NCI-H1694 (cell line): ENCODE measurements at regions not wholly inside any gene's neighbourhood (a gene's known extent, or its start where the extent isn't known, plus 50 kb on each side); places are given as distances from the start of the nearest gene placed in this dataset.

Experiments
- DNase-seq: peaks from one replicate; lab custom pipeline; 2025; lab: John Stamatoyannopoulos, UW

DNA sequence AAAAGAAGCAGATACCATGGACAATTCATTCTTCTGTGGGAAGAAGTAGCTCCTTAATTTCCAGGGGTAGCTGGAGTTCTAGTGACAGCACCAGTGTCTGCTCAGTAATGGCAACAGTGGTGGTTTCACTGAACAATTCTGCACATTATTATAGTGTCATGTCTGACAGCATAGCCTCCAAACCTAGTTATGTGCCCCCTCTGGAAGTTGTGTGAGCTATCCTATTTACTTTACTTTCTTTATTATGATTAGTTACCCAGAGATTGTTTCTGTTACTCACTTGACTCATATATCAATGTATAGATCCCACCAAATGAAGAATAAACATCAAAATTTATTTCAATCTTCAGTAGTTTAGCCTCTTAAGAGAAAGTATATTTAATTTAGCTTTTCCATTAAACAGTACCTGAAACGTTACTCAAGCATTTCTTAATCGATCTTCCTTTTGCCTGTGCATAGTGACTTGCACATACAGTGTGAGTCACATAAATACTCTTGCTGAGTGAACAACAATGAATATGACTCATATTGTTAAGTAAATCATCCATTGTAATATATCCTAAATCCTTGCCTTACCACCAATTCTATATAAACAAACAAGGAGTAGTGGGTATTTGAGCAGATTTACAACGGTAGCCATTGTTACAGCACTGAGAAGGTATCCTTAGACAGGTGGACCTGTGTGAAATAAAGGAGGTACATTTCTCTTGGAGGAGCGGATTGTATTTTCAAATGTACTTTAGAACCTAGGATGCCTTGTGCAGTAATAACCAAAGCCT, 534.7 kb downstream of the ANKRD50 start:
- no peak for DNase-seq

DNA sequence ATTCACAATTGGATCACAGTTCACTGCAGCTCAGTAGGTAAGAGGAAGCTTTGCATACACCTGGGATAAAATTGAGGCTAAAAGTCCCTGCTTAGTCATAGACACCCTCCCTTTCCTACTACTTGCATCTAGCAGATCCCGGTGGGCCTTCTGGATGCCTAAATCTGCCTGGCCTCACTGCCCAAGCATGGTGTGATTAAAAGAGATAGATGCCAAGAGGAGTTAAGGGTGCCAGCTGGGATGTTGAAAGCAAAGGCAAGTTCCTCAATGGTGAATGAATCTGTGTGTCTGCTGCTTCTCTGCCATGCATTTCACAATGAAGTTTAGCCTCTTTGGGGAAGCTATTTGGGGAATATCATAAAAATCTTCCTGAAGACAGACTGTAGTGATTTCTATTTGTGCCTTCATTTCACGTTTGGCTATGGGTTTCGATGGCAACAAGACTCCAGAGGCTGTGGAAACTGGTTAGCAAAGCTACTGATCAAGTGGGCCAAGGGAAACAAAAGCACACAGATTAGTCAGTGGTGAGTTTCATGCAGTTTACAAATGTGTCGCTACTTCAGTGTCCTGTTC, 534.0 kb downstream of the ANKRD50 start:
- DNase-seq = no peak

DNA sequence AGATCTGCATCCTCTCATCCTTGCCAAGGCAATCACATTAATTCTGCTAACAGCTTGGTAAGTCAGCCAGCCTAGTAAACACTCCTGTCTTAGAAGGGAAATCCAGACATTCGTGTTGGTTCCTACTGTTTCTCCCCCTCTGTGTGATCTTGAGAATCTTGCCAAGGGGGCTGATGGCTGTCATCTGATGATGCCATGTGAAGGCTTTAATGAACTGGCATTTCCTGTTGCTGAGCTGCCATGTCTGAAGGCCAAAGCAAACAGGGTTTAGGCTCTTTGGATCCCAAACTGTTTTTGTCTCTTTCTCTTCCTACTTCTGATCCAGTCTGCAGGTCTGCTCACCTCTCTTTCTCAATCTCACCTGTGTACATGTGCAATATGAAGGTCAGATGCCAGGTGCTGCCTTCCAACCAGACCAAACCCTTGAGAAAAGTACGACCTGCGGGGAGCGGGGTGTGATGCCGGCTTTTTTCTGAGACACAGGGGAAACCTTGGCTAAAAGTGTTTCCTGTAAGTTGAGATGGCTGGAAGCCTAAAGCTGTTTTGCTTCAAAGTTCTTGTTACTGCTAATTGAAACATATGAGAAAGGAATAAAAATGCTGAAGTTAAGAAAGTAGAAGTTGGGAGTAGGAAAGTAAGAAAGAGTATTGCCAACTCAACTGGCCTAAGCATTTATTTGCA, 532.9 kb downstream of the ANKRD50 start:
- DNase-seq = no peak

DNA sequence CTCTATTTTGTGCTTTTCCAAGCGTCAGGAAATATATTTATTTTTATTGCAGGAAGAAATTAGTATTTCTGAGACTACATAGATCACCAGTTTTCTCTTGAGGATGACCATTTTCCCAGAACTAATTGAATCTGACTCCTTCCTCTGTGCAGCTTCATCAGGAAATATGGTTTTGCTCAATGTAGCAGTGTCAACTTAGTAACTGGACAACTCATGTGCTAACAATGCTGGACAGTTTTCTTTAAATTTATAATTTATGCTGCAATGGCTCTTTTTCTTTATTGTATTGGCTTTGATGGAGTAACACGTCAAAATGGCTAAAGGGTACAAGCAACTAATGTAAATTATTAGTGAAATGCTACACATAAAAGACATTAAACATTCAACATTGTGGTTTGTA, 531.5 kb downstream of the ANKRD50 start:
- DNase-seq = no peak

DNA sequence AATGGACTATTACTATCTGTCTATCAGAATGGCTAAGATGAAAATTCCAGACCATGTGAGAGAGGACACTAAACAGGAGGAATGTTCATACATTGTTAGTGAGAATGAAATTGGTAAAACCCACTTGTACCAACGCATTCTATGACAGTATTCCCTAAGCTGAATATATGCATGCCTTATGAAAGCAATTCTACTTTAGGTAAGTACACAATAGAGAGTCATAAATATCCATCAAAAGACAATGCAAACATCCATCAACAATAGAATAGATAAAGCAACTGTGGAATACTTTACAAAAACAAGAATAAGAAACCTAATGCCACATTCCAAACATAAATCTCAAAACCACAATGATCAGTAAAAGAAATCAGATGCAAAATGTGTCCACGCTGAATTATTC, 529.3 kb downstream of the ANKRD50 start:
- DNase-seq = no peak

DNA sequence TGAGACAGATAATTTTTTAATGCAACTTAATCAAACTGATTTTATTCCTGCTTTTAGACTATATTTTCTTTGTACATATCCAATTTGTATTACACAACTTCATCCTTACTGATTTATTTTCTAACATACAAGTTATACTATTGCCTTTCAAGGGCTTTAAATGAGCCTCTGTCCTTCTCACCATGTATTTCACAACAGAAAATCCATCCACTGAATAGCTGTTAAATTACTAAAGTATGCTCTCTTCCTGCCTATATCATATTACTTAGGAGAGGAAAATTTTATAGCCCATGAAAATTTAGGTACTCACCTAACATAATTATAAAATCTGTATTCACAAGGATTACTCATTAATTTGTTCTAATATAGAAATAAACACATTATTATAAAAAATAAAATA, 528.6 kb downstream of the ANKRD50 start:
- no peak for DNase-seq

DNA sequence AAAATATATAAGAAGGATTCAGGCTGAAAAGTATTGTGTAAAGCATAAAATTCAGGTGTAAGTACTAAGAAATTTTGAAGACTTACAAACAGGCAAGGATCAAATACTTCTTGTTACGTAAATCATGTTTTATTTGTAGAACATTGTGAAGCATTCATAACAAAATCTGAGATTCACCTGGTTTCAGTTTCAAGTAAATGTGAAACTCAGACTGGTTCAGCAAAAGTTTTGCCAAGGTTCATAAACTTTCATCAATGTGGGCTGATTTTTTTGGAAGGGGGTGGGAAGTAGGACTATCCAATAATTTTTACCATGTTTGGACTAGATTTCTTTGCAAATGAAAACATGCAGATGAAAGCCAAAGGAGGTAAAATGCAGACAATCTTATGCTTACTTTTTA, 527.7 kb downstream of the ANKRD50 start:
- DNase-seq = no peak

DNA sequence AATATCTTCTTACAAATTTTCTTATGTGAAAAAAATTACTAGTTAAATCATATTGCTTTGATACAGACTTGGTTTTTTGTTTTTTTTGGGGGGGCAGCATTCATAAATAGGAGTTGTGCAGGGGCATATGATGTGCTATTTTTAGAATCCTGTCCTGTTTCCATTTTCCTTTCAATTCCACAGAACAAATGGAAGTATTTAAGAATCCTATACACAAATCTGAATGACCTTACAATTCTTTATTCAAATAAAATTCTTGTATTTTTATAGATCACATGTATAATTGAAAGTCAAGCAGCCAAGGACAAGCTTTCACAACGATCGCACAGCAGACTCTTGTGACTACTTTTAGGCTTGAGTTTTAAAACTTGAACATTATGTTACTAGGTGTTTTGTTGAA, 523.9 kb downstream of the ANKRD50 start:
- no peak for DNase-seq

DNA sequence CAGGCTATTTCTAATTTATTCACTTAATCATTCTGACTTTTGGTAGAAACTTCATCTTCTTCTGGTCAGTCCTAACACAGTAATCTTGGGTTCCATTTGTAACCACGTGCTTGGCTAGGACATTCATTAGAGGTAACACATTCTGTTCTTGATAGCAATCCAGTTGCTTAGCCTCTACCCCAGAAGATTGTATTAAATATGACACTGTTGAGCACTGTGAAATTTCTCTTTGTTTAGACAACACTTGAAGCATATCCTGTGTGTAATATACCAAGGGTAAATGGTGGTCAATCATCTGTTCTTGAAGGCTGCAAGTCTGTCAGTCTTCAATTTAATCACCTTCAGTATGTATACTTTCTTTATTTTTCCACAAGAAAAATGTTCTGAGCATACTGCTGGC, 523.0 kb downstream of the ANKRD50 start:
- no peak for DNase-seq

DNA sequence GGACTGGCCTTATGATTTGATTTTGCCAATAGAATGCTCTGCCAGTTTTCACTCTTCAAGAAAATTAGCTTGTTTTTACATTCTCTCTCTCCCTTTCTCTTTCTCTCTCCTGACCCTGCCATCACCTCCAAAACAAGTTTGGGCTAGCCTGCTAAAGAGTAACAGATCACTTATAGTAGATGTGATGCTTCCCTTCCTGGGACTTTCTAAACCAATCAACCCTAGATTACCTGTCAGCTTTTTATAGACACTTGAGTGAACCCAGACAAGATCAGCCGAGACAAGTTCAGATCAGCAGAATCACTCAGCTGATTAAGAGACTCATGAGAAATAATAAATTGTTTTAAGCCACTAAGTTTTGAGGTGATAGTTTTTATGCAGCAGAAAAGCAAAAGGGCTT, 521.2 kb downstream of the ANKRD50 start:
- DNase-seq = no peak

DNA sequence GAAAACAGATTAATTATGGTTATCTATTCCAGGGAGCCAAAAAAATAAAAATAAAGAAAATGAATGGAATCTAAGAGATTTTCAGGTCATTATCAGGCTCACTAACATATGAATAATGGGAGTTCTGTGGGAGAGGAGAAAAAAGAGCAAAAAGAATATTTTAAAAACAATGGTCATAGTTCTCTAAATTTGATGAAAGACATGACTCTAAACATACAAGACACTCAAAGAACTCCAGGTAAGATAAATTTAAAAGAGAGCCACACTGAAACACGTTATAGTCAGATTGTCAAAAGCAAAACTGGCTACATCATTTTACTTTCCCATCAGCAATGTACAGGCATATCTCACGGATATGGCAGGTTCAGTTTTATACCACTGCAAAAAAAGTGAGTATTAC, 520.0 kb downstream of the ANKRD50 start:
- no peak for DNase-seq

DNA sequence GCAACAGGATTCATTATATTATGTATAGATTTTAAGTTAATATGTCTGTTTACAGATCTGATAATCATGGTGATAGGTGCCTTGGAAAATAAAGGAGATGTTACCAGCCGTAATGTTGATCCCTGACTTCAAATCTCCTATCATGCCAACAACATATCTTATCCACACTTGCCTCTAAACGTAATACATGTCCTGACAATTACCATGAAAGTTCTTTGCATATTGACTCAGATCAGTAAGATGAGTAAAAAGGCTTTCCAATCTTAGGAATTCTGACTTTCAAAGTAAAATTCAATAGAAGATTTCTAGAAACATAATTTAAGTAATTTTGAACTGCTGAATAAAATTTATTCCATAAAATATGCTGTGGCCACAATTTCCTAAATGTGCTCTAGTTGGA, 513.3 kb downstream of the ANKRD50 start:
- DNase-seq = no peak

DNA sequence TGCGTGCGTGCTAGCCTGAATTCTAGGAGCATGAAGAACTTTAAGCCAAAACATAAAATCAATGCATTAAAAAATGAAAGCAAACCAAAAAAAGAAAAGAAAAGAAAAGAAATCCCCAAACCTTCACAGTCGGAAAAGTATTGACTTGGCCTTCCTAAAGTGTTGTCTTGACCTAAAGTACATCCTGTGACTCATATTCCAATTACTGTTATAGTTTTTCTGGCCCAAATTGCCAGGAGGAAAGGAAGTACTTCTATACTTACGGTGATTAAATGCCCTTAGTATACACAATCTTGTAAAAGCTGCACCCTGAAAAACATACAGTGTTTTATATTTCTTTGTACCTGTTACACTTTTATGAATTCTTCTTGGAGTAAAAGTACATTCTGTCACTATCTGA, 512.8 kb downstream of the ANKRD50 start:
- no peak for DNase-seq

DNA sequence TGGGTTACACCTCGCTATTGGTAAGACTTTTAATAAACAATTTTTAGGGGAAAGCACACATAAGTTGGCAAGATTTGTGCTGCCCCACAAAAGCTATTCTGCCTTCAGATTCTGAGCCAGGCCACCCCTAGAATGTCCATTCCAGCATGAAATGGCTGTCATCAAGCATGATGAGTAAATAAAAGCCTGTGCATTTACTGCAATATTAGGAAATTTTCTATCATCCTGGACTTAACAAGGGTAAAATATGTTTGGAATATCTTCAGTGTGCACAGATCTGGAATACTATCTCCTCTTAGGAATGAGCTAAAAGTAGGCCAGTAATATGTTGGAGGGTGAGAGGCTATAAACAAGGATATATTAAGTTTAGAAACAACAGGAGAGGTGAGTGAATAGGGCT, 510.9 kb downstream of the ANKRD50 start:
- DNase-seq = no peak

DNA sequence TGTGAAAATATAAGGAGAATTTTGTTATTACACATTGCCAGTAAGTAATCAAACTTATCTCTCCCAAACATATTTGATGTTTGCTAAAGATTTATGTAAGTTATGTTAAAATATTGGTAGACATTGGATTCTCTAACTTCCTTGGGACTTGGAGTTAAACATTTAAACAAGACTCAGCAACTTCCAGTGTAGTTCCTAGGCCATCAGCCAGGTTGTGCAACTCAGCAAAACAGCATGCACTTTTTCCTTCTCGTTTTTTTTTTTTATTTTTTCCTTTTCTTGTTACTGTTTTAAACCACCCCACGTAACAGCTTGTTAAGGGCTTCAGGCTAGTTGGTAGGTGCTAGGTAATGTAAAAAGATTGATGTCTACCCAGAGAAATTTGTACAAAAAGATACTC, 510.4 kb downstream of the ANKRD50 start:
- no peak for DNase-seq

DNA sequence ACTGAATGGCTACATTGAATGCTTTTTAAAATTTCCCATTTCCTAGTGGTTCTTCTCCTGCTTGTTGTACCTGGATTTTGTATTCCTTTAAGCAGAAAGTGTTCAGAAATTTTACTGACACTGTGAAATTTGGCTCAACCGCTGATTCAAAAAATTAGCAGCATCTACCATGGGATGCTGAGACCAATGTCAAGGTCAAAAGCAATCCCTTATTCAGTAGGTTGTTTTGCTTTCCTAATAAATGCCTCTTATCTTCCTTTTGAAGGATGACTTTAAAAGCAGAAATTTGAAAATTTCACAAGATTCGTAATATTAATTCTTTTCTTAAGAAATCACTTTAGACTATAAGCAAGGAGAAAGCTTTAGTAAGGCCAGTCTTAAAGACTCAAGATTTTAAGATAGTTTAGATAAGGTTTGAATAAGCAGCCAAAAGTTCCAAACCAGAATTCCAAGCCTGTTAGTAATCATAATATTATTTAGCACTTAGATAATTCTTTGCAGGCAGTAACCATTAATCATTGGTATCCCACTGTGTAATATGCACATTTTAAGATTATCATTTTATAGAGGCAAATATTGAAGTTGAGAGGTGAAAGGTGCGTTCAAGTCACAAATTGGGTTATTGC, 508.8 kb downstream of the ANKRD50 start:
- no peak for DNase-seq

DNA sequence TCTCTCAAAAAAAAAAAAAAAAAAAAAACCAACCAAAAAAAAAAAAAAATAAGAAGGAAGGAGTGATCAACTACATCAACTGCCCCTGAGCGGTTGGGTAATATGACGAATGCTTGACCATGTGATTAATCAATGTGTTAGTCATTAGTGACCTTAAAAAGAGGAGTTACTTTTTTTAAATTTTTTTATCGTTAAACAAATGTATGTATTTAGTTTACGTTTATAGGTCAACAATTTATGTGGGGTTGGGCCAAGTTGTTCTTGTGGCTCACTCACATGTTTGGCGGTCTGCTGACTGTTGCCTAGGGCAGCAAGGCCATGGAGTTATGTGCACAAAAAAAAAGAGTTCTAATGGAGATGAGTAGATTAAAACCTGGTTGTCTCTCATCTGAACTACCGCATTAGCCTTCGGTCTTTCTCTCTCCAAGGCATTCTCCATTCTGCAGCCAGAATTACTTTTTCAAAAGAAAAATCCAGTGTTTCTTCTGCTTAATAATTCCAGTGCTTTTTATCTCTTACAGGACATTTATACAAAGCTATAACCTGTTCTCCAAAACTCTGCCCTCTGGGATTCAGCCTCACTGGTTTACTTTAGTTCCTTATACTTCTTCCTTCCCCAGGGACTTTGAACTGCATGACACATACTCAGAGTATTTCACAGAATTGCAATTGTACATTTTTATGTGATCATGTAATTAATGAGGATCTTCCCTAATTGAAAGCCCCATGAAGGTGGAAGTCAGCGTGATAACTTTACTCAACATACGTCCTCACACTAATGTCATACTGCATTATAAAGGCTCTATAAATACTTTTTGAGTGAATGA, 505.5 kb downstream of the ANKRD50 start:
- no peak for DNase-seq

DNA sequence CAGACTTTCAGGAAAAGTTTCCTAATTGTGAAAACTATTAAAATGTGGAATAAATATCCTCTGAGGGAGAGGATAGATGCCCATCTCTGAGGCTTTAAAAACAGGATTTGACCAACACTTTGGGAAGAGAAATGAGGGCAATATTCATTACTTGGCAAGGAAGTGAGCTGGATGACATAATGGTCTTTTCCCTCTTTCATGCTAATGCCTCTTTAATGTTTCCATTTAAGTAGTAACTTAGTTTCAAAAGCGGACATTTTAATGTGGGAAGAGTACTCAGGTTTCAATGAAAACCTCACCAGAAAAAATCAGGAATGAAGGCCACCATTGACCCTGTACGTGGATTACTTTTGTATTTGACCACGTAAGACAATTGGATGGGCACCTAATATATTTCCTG, 503.3 kb downstream of the ANKRD50 start:
- DNase-seq = no peak

DNA sequence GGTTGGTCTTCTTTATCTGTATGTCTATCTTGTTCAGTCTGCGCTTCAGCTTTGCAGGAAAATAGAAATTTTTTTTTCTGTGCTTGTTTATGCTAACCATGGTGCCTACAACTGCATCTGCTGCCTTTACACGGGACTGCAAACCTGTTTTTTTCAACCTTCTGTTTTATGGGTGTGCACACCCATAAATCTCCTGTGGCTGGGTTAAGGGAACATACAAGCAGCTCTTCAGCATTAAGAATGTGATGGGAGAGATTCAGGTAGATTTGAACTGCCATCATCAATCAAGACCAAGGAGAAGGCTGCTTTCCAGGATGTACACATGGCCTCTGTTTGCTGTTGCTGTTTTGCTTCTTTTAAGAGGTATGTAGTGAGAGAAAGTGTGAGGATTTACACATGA, 502.9 kb downstream of the ANKRD50 start:
- DNase-seq = no peak

DNA sequence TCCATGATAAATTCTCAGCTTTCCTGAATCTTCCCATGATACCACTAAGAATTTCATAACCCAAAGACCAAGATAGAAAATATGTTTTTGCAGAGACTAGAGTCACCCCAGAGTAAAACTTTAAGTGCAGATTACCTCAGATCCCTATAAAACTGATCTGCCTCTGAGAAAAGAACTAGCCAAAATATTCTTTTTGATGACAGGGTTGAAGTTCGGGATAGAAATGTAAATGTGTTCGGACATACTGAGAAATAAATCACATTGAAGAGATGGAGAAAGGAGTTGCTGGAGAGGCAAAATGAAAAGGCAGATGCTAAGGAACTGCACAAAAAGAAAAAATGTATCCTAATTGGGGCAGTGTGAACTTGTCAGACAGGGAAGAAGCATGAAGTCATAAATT, 501.8 kb downstream of the ANKRD50 start:
- no peak for DNase-seq

DNA sequence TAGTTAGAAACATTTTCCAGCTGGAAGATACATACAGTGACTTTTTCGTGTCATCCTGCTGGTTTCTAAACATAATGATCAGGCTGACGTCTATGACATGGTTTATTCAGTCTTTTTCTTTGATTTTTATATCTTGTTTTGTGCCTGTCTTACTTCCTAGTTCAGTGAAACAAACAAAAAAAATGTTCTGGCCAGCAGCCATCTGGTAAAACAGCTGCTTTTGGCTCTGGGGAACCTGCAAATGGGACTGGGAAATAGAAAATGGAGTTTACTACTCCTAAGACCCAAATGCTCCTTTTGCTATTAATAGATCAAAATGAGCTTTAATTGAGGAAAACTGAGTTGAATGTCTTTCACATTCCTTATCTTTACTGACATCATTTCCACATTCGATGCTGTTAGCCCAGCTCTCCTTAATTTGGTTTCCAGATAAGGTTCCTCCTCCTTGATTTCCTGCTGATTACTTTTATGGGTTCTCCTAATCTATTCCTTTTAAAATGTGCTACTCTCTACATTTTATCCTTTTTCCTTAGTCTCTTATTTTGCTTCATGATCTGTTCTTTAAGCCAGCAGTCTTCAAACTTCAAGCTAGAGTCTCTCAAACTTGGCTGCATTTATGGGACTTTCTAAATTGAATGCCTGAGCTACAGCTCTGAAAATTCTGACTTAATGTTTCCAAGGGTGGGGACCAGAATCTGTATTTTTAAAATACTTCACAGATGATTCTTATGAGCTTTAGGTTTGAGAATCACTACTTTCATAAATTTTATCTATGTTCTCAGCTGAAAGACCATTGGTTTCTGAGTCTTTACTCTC, 499.5 kb downstream of the ANKRD50 start:
- DNase-seq = no peak
